SK-N-SH (cell line): ENCODE measurements at regions not wholly inside any gene's neighbourhood (a gene's known extent, or its start where the extent isn't known, plus 50 kb on each side); places are given as distances from the start of the nearest gene placed in this dataset.

ENCODE experiments used
- CTCF ChIA-PET: fragments of 300-600, 350-600 bp; formaldehyde crosslinking; extraction: SDS; loops from one replicate; lab custom pipeline; 2021; lab: Yijun Ruan, JAX
- POLR2A ChIA-PET: fragments of 350-600 bp; sonication (Branson Sonifier 250); formaldehyde crosslinking; extraction: SDS; loops from one replicate; lab custom pipeline; 2020; ENCODE audit warnings: antibody characterized with exemption, inconsistent platforms; lab: Yijun Ruan, JAX
- DNase-seq: peaks from one replicate; pipeline ENCODE4 v3.0.0; 2012
- H2AFZ ChIP-seq: fragments of 200-600 bp; sonication (generic); 2 replicates; pipeline ENCODE4 v1.8.1; 2016; ENCODE audit warnings: antibody characterized with exemption, mild to moderate bottlenecking, low read depth
- H3F3A ChIP-seq: fragments of 200-600 bp; sonication (generic); replicated peaks from 2 replicates; pipeline ENCODE3; 2016; ENCODE audit warnings: antibody characterized with exemption, mild to moderate bottlenecking; ENCODE audit not compliant: insufficient read depth
- H3K27ac ChIP-seq, 2 experiments: fragments of 200-500 bp in 1 of 2; fragments of 200-600 bp in 1 of 2; sonication (Bioruptor generic) in 1 of 2; sonication (generic), shearing (Covaris generic) in 1 of 2; 2 replicates each; pipeline versions ENCODE4 v1.5.1 to v1.6.1; 2014 to 2016; ENCODE audit warnings: low read depth in 2 of 2, inconsistent platforms in 1 of 2, low read length in 1 of 2, mild to moderate bottlenecking in 1 of 2, mixed read lengths in 1 of 2
- H3K27me3 ChIP-seq: fragments of 200-600 bp; sonication (generic), shearing (Covaris generic); 2 replicates; pipeline ENCODE4 v1.6.1; 2016; ENCODE audit warnings: mixed run types; ENCODE audit not compliant: insufficient read depth
- H3K36me3 ChIP-seq, 2 experiments: fragments of 200-500 bp in 1 of 2; fragments of 200-600 bp in 1 of 2; sonication (Bioruptor generic) in 1 of 2; sonication (generic) in 1 of 2; replicated peaks in 1 of 2; 2 replicates each; pipeline versions ENCODE3 to v1.5.1; 2014 to 2016; ENCODE audit warnings: low read length in 1 of 2, mild to moderate bottlenecking in 1 of 2; ENCODE audit not compliant: insufficient read depth in 2 of 2, control insufficient read depth in 1 of 2
- H3K4me1 ChIP-seq, 2 experiments: fragments of 200-500 bp in 1 of 2; fragments of 200-600 bp in 1 of 2; sonication (Bioruptor generic) in 1 of 2; sonication (generic), shearing (Covaris generic) in 1 of 2; 2 replicates each; pipeline versions ENCODE4 v1.5.1 to v1.6.1; 2014 to 2016; ENCODE audit warnings: low read depth in 1 of 2, low read length in 1 of 2, mixed run types in 1 of 2; ENCODE audit not compliant: insufficient read depth in 2 of 2, control insufficient read depth in 1 of 2
- H3K4me2 ChIP-seq: fragments of 200-600 bp; sonication (generic), shearing (Covaris generic); 2 replicates; pipeline ENCODE4 v1.6.1; 2017; ENCODE audit warnings: mixed run types
- H3K4me3 ChIP-seq, 2 experiments: fragments of 200-500 bp in 1 of 2; fragments of 200-600 bp in 1 of 2; sonication (Bioruptor generic) in 1 of 2; sonication (generic), shearing (Covaris generic) in 1 of 2; 2 replicates each; pipeline versions ENCODE4 v1.5.1 to v1.8.1; 2014 to 2016; ENCODE audit warnings: low read depth in 2 of 2, inconsistent platforms in 1 of 2, low read length in 1 of 2, mild to moderate bottlenecking in 1 of 2, mixed read lengths in 1 of 2, moderate library complexity in 1 of 2
- H3K79me2 ChIP-seq: fragments of 200-600 bp; sonication (generic); 2 replicates; pipeline ENCODE4 v1.8.1; 2017; ENCODE audit warnings: mild to moderate bottlenecking; ENCODE audit not compliant: insufficient read depth
- H3K9ac ChIP-seq: fragments of 200-600 bp; sonication (generic); 2 replicates; pipeline ENCODE4 v1.6.1; 2017; ENCODE audit warnings: mixed run types
- H3K9me2 ChIP-seq: fragments of 200-600 bp; sonication (generic); 2 replicates; pipeline ENCODE4 v1.6.1; 2017; ENCODE audit warnings: mixed run types
- H3K9me3 ChIP-seq: fragments of 200-600 bp; sonication (generic); 2 replicates; pipeline ENCODE4 v1.6.1; 2017; ENCODE audit warnings: mixed run types, mild to moderate bottlenecking, moderate library complexity
- H4K20me1 ChIP-seq: fragments of 200-600 bp; sonication (generic); 2 replicates; pipeline ENCODE4 v1.6.1; 2017; ENCODE audit warnings: mild to moderate bottlenecking, mixed run types; ENCODE audit not compliant: insufficient read depth
- CHD2 ChIP-seq: fragments of 150-350 bp; IDR thresholded peaks from 2 replicates; pipeline ENCODE4 v1.6.1; 2018; ENCODE audit warnings: low read length; ENCODE audit not compliant: partially characterized antibody
- CTCF ChIP-seq: fragments of 200-600 bp; sonication (generic); IDR thresholded peaks from 2 replicates; pipeline ENCODE4 v1.6.1; 2017; ENCODE audit warnings: antibody characterized with exemption, mild to moderate bottlenecking, moderate library complexity
- ELF1 ChIP-seq: IDR thresholded peaks from 2 replicates; pipeline ENCODE4 v1.4.0; 2012
- EZH2phosphoT487 ChIP-seq: fragments of 200-600 bp; sonication (generic); IDR thresholded peaks from 2 replicates; pipeline ENCODE4 v1.6.1; 2017; ENCODE audit warnings: low read depth, mixed run types, mild to moderate bottlenecking, antibody characterized with exemption, moderate library complexity, borderline replicate concordance
- FOSL2 ChIP-seq: IDR thresholded peaks from 2 replicates; pipeline ENCODE4 v1.4.0; 2012; ENCODE audit warnings: low read depth, mild to moderate bottlenecking, moderate library complexity, borderline replicate concordance
- FOXJ3 ChIP-seq: sonication (generic); formaldehyde crosslinking; IDR thresholded peaks from 2 replicates; pipeline ENCODE4 v1.5.1; 2020; ENCODE audit warnings: mild to moderate bottlenecking, missing genetic modification reagents
- FOXM1 ChIP-seq: IDR thresholded peaks from 2 replicates; pipeline ENCODE4 v1.4.0; 2012; ENCODE audit warnings: low read depth, mild to moderate bottlenecking
- GATA2 ChIP-seq: sonication (generic); formaldehyde crosslinking; IDR thresholded peaks from 2 replicates; pipeline ENCODE4 v1.5.0; 2020; ENCODE audit warnings: mild to moderate bottlenecking, missing genetic modification reagents
- IRF3 ChIP-seq: fragments of 150-350 bp; IDR thresholded peaks from 2 replicates; pipeline ENCODE4 v1.6.1; 2016; ENCODE audit warnings: mild to moderate bottlenecking, low read depth, low read length
- MAX ChIP-seq: IDR thresholded peaks from 2 replicates; pipeline ENCODE4 v1.4.0; 2012; ENCODE audit warnings: low read depth
- MXI1 ChIP-seq: IDR thresholded peaks from 2 replicates; pipeline ENCODE4 v1.6.1; 2012; ENCODE audit warnings: mild to moderate bottlenecking, low read depth, low read length, improper control_type of control experiment
- NRF1 ChIP-seq: IDR thresholded peaks from 2 replicates; pipeline ENCODE4 v1.6.1; 2012; ENCODE audit warnings: low read depth, mild to moderate bottlenecking, low read length
- PBX3 ChIP-seq: IDR thresholded peaks from 2 replicates; pipeline ENCODE4; 2012
- RAD21 ChIP-seq: IDR thresholded peaks from 2 replicates; pipeline ENCODE4 v1.6.1; 2012; ENCODE audit warnings: mild to moderate bottlenecking, low read length
- RCOR1 ChIP-seq: fragments of 150-350 bp; IDR thresholded peaks from 2 replicates; pipeline ENCODE4 v1.6.1; 2017; ENCODE audit warnings: antibody characterized with exemption, low read length
- RXRA ChIP-seq: IDR thresholded peaks from 2 replicates; pipeline ENCODE4 v1.4.0; 2012; ENCODE audit warnings: low read depth, mild to moderate bottlenecking, borderline replicate concordance
- SMC3 ChIP-seq: IDR thresholded peaks from 2 replicates; pipeline ENCODE4 v1.6.1; 2012; ENCODE audit warnings: low read depth, low read length, improper control_type of control experiment
- TAF1 ChIP-seq: IDR thresholded peaks from 2 replicates; pipeline ENCODE4 v1.6.1; 2012; ENCODE audit warnings: low read depth, mild to moderate bottlenecking, low read length, moderate library complexity, borderline replicate concordance
- TEAD4 ChIP-seq: IDR thresholded peaks from 2 replicates; pipeline ENCODE4 v1.4.0; 2012; ENCODE audit warnings: mild to moderate bottlenecking, borderline replicate concordance; ENCODE audit not compliant: insufficient read depth
- USF1 ChIP-seq: IDR thresholded peaks from 2 replicates; pipeline ENCODE4 v1.4.0; 2012; ENCODE audit warnings: low read depth, borderline replicate concordance
- ZBTB33 ChIP-seq: IDR thresholded peaks from 2 replicates; pipeline ENCODE4 v1.4.0; 2012; ENCODE audit warnings: low read depth, borderline replicate concordance
- WGBS: methylation state at CpG from one replicate; pipeline ENCODE4 v1.1.6; 2017; ENCODE audit warnings: low lambda C conversion rate; 5-methylcytosine and 5-hydroxymethylcytosine counted together

GRCh38 chr12:74108729-74109128 lies 428.9 kb upstream of the ATXN7L3B start (continued):
- TF ChIP-seq ZBTB33, result no peak
- TF ChIP-seq MAX, result no peak
- TF ChIP-seq FOXJ3 (CRISPR knock-in tag), result no peak

- no peaks in the 10 kb centered on the region for H3K36me3 ChIP-seq
- no peaks in the 10 kb centered on the region for H4K20me1 ChIP-seq
Measured at GRCh38 chr12:74111688-74112360, 425.8 kb upstream of the ATXN7L3B start.

More at GRCh38 chr12:74111688-74112360, 425.8 kb upstream of the ATXN7L3B start:
- WGBS, result 9% methylated on average over 4 of the region's 8 CpGs
- no peaks in the 10 kb centered on the region for H3F3A ChIP-seq
- H3K27ac ChIP-seq, result no peak overlapping the region
- no peaks in the 10 kb centered on the region for H3K79me2 ChIP-seq
- no peaks in the 10 kb centered on the region for H3K9me3 ChIP-seq
- ChIA-PET POLR2A (no interaction called here), CTCF (no interaction called here)
- no peak overlapping the region for H2AFZ ChIP-seq
- no peaks in the 10 kb centered on the region for H3K4me1 ChIP-seq
- no peaks in the 10 kb centered on the region for H3K9me2 ChIP-seq
- H3K4me3 ChIP-seq, result no peak overlapping the region
- TF ChIP-seq EZH2phosphoT487 (no peak), ZBTB33 (no peak), SMC3 (peak; percentile 47), FOSL2 (no peak), FOXM1 (no peak), TEAD4 (no peak), PBX3 (no peak), USF1 (no peak), CHD2 (no peak), NRF1 (no peak), ELF1 (no peak), MXI1 (no peak), FOXJ3 (CRISPR knock-in tag) (no peak), RAD21 (peak; percentile 64), RCOR1 (no peak), CTCF (peak; percentile 61), RXRA (no peak), TAF1 (no peak), GATA2 (CRISPR knock-in tag) (no peak), IRF3 (no peak)
- no peak overlapping the region for H3K9ac ChIP-seq
- peak; percentile 1 for DNase-seq
- H3K4me2 ChIP-seq, result no peak overlapping the region
- H3K27me3 ChIP-seq, result no peaks in the 10 kb centered on the region
